Naive thymus-derived CD4-positive, alpha-beta T cell (primary cell): ENCODE measurements at regions not wholly inside any gene's neighbourhood (a gene's known extent, or its start where the extent isn't known, plus 50 kb on each side); places are given as distances from the start of the nearest gene placed in this dataset.

Source experiments
- ATAC-seq: fragments of 150-1000 bp; cut with Tn5 transposase; 2 replicates; pipeline ENCODE4 v1.10.0; 2021; ENCODE audit warnings: mild to moderate bottlenecking, moderate library complexity
- CTCF ChIA-PET: fragments of 350-600 bp; sonication (Branson Sonifier 250); formaldehyde crosslinking; loops from one replicate; lab custom pipeline; 2021; ENCODE audit warnings: antibody characterized with exemption; lab: Charles Lee
- POLR2A ChIA-PET: fragments of 350-600 bp; sonication (Branson Sonifier 250); formaldehyde crosslinking; loops from one replicate; lab custom pipeline; 2021; ENCODE audit warnings: antibody characterized with exemption, inconsistent platforms; lab: Charles Lee
- DNase-seq, 9 donors: peaks; one replicate each; pipeline versions ENCODE4 v3.0.0 to v3.0.0-alpha.2; 2020 to 2022; ENCODE audit warnings: mixed read lengths in 1 of 9
- H3K27ac ChIP-seq: one replicate; pipeline ENCODE4 v1.7.0; 2013; ENCODE audit warnings: mild to moderate bottlenecking, low read depth, low read length, moderate library complexity
- H3K27me3 ChIP-seq, 2 donors: one replicate each; pipeline ENCODE4 v1.7.0; 2013; ENCODE audit warnings: low read length in 2 of 2, mild to moderate bottlenecking in 2 of 2, moderate library complexity in 2 of 2; ENCODE audit not compliant: control insufficient read depth in 2 of 2, insufficient read depth in 2 of 2
- H3K36me3 ChIP-seq, 3 experiments: 1 replicate in 2 of 3; 2 replicates in 1 of 3; pipeline ENCODE4 v1.7.0; 2013; ENCODE audit warnings: low read length in 3 of 3, mild to moderate bottlenecking in 3 of 3, moderate library complexity in 1 of 3; ENCODE audit not compliant: insufficient read depth in 3 of 3, control insufficient read depth in 2 of 3
- H3K4me1 ChIP-seq, 2 donors: one replicate each; pipeline ENCODE4 v1.7.0; 2013; ENCODE audit warnings: low read length in 2 of 2, mild to moderate bottlenecking in 2 of 2, moderate library complexity in 1 of 2; ENCODE audit not compliant: control insufficient read depth in 2 of 2, insufficient read depth in 2 of 2
- H3K4me3 ChIP-seq: 2 replicates; pipeline ENCODE4 v1.7.0; 2013; ENCODE audit warnings: mild to moderate bottlenecking, low read length
- H3K9me3 ChIP-seq, 3 experiments: 1 replicate in 2 of 3; 2 replicates in 1 of 3; pipeline ENCODE4 v1.7.0; 2013; ENCODE audit warnings: low read length in 3 of 3; ENCODE audit not compliant: control insufficient read depth in 2 of 3
- H3K27ac Mint-ChIP-seq, 9 donors: one replicate each; pipeline ENCODE4 v1.8.0; 2020 to 2022; ENCODE audit warnings: mixed read lengths in 9 of 9, mild to moderate bottlenecking in 8 of 9, moderate library complexity in 5 of 9, inconsistent platforms in 2 of 9
- H3K27me3 Mint-ChIP-seq, 5 donors: one replicate each; pipeline ENCODE4 v1.8.0; 2021 to 2022; ENCODE audit warnings: mixed read lengths in 5 of 5, mild to moderate bottlenecking in 1 of 5
- H3K36me3 Mint-ChIP-seq, 5 donors: one replicate each; pipeline ENCODE4 v1.8.0; 2020 to 2022; ENCODE audit warnings: mixed read lengths in 5 of 5, mild to moderate bottlenecking in 3 of 5, inconsistent platforms in 1 of 5
- H3K4me1 Mint-ChIP-seq, 7 donors: one replicate each; pipeline ENCODE4 v1.8.0; 2020 to 2022; ENCODE audit warnings: mixed read lengths in 7 of 7, mild to moderate bottlenecking in 3 of 7, inconsistent platforms in 1 of 7
- H3K4me3 Mint-ChIP-seq, 10 donors: one replicate each; pipeline ENCODE4 v1.8.0; 2020 to 2022; ENCODE audit warnings: mild to moderate bottlenecking in 10 of 10, mixed read lengths in 10 of 10, moderate library complexity in 6 of 10, inconsistent platforms in 2 of 10
- H3K9me3 Mint-ChIP-seq, 11 donors: one replicate each; pipeline ENCODE4 v1.8.0; 2020 to 2022; ENCODE audit warnings: mixed read lengths in 11 of 11, mild to moderate bottlenecking in 4 of 11, inconsistent platforms in 1 of 11, moderate library complexity in 1 of 11
- intact Hi-C, 2 donors: fragments of 100-400 bp; cut with micrococcal nuclease; formaldehyde crosslinking; loops; one replicate each; pipeline ENCODE4 v1.15.1; 2023

DNA sequence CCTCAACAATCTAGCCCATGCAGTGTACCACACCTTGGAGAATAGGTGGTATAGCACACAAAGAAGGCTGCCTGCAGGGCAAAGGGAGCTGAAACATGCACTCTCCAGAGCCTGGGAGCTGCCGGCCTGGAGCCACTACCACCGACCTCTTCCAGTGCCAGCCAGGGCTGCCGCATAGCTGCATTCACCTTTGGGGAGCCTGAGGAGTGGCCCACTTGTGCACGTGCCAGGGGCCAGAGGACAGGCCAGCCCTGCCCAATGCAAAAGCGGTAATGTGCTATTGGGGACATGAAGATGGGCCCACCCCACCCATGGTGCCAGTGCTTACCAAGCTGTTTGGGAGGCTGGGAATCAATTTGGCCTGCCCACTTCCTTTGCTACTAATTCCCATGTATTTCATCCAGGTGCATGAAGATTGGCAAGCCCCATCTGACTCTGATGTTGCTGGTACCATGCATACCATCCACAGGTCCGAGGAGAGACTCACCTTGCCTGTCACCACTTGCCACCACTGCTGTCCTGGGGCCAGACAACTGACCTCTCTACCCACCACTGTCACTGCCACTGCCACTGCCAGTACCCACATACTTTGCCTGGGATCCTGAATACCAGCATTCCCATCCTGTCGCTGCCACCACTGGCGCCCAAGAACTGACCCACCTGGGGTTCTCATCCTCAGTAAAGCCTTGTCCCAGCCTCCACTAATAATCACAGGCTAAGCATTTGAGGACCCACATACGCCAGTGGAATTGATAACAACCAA is 506.9 kb downstream of the MAGEB5 start:
- Histone ChIP-seq H3K36me3 (no peaks in the 10 kb centered on the region), H3K27me3 (no peaks in the 10 kb centered on the region), H3K9me3 (no peaks in the 10 kb centered on the region), H3K4me3 (no peak overlapping the region), H3K27ac (no peak overlapping the region), H3K4me1 (no peaks in the 10 kb centered on the region)
- DNase-seq (no peak), ATAC-seq (no peak)
- Mint-ChIP-seq H3K4me3 (no peak overlapping the region), H3K27me3 (no peaks in the 10 kb centered on the region), H3K27ac (no peak overlapping the region), H3K36me3 (no peaks in the 10 kb centered on the region), H3K4me1 (no peaks in the 10 kb centered on the region), H3K9me3 (peaks cover 0 to 5% (median 0%) of the 10 kb centered on the region in 11 donors)
- CTCF ChIA-PET = no interaction called here
- POLR2A ChIA-PET = no interaction called here
- intact Hi-C loops = no loop called here

DNA sequence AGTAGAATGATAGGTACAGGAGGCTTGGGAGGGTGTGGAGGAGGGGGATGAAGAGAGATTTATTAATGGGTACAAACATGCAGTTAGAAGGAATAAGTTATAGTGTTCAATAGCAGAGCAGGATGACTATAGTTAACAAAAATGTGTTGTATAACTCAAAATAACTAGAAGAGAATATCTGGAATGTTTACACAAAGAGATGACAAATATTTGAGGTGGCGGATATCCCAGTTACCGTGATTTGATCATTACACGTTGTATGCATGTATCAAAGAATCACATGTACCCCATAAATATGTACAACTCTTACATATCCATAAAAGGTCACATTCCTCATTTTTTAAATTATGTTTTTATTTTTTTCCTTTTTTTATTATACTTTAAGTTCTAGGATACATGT is 456.6 kb downstream of the MAGEB5 start:
- no peak overlapping the region for H3K4me3 Mint-ChIP-seq
- H3K27me3 Mint-ChIP-seq = no peaks in the 10 kb centered on the region
- peaks cover 0 to 10% (median 0%) of the 10 kb centered on the region in 11 donors for H3K9me3 Mint-ChIP-seq
- intact Hi-C loops = no loop called here
- no peaks in the 10 kb centered on the region for H3K4me1 Mint-ChIP-seq
- Histone ChIP-seq H3K4me3 (no peak overlapping the region), H3K27ac (no peak overlapping the region), H3K36me3 (no peaks in the 10 kb centered on the region), H3K9me3 (no peaks in the 10 kb centered on the region), H3K27me3 (no peaks in the 10 kb centered on the region), H3K4me1 (no peaks in the 10 kb centered on the region)
- ChIA-PET CTCF (no interaction called here), POLR2A (no interaction called here)
- DNase-seq (no peak), ATAC-seq (no peak)
- no peaks in the 10 kb centered on the region for H3K36me3 Mint-ChIP-seq
- H3K27ac Mint-ChIP-seq = no peak overlapping the region

DNA sequence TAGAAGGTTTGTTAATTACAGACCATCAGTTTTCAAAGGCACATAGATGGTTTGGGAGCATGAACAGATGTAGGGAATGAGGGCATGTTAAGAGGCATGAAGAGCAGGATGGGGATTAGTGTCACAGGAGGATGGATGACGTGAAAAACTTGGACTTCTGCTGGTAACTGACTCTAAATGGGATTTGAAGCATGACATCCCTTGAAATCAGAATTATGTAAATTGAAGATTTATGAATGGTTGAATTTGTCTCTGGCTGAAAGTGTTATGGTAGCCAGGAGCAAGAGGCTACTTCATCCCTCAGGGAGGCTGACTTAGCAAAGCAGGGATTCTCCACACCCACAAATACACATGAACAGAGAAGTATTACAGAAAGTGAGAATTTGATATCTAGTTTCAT is 454.6 kb downstream of the MAGEB5 start:
- Mint-ChIP-seq H3K9me3 (peaks cover 0 to 10% (median 0%) of the 10 kb centered on the region in 11 donors), H3K4me1 (no peaks in the 10 kb centered on the region), H3K27me3 (no peaks in the 10 kb centered on the region), H3K4me3 (no peak overlapping the region), H3K27ac (no peak overlapping the region), H3K36me3 (no peaks in the 10 kb centered on the region)
- POLR2A ChIA-PET = no interaction called here
- Histone ChIP-seq H3K27ac (no peak overlapping the region), H3K36me3 (no peaks in the 10 kb centered on the region), H3K4me1 (no peaks in the 10 kb centered on the region), H3K27me3 (no peaks in the 10 kb centered on the region), H3K4me3 (no peak overlapping the region), H3K9me3 (no peaks in the 10 kb centered on the region)
- CTCF ChIA-PET = no interaction called here
- no peak for ATAC-seq
- intact Hi-C loops = no loop called here
- DNase-seq = no peak

- Histone ChIP-seq H3K4me3 (no peak overlapping the region), H3K4me1 (no peaks in the 10 kb centered on the region), H3K36me3 (no peaks in the 10 kb centered on the region), H3K27me3 (no peaks in the 10 kb centered on the region), H3K9me3 (no peaks in the 10 kb centered on the region), H3K27ac (no peak overlapping the region)
- CTCF ChIA-PET = no interaction called here
- Mint-ChIP-seq H3K9me3 (peaks cover 0 to 8% (median 0%) of the 10 kb centered on the region in 11 donors), H3K27me3 (no peaks in the 10 kb centered on the region), H3K4me3 (no peak overlapping the region), H3K36me3 (no peaks in the 10 kb centered on the region), H3K4me1 (no peaks in the 10 kb centered on the region), H3K27ac (no peak overlapping the region)
- DNase-seq (no peak), ATAC-seq (no peak)
- POLR2A ChIA-PET = no interaction called here
- intact Hi-C loops = no loop called here
Observed at GRCh38 chrX:26664919-26665318, 448.9 kb downstream of the MAGEB5 start.

GRCh38 chrX:26653050-26653449 is 437.1 kb downstream of the MAGEB5 start:
- Histone ChIP-seq H3K27ac (no peak overlapping the region), H3K27me3 (no peaks in the 10 kb centered on the region), H3K9me3 (peaks cover 0 to 7% (median 0%) of the 10 kb centered on the region in 3 experiments), H3K4me3 (no peak overlapping the region), H3K4me1 (no peaks in the 10 kb centered on the region), H3K36me3 (no peaks in the 10 kb centered on the region)
- H3K4me1 Mint-ChIP-seq = no peaks in the 10 kb centered on the region
- ChIA-PET CTCF (no interaction called here), POLR2A (no interaction called here)
- ATAC-seq = no peak
- no peaks in the 10 kb centered on the region for H3K36me3 Mint-ChIP-seq
- no peaks in the 10 kb centered on the region for H3K27me3 Mint-ChIP-seq
- intact Hi-C loops = loop anchor here in 1 of 2 donors (2.0 to 5.0 kb wide), 2 partner anchors 534 to 684 kb away; no protein-coding TSS in a partner anchor
- DNase-seq = no peak
- H3K4me3 Mint-ChIP-seq = no peak overlapping the region
- H3K9me3 Mint-ChIP-seq = peaks cover 0 to 33% (median 3%) of the 10 kb centered on the region in 11 donors
- H3K27ac Mint-ChIP-seq = no peak overlapping the region

DNA sequence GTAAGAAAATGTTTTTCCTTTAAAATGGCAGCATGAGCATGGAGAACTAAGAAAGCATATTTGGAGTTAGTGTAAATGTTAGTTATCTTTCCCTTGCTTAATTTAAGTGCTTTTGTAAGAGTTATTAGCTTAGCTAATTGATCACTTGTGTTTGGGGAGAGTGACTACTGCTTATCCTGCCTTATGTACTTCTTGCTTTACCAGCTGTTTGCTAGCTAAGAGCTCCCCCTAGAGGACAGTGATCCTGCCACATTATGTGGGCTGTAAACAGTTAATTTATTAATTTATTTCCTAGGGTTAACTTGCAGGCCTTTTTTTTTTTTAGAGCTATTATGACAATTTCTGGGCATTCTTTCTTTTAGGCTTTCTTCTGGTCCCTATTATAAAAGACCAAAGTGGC is 435.8 kb downstream of the MAGEB5 start:
- Histone ChIP-seq H3K4me3 (no peak overlapping the region), H3K9me3 (peaks cover 0 to 7% (median 0%) of the 10 kb centered on the region in 3 experiments), H3K27me3 (no peaks in the 10 kb centered on the region), H3K36me3 (no peaks in the 10 kb centered on the region), H3K27ac (no peak overlapping the region), H3K4me1 (no peaks in the 10 kb centered on the region)
- no peaks in the 10 kb centered on the region for H3K27me3 Mint-ChIP-seq
- no peaks in the 10 kb centered on the region for H3K4me1 Mint-ChIP-seq
- H3K36me3 Mint-ChIP-seq = no peaks in the 10 kb centered on the region
- POLR2A ChIA-PET = no interaction called here
- H3K27ac Mint-ChIP-seq = no peak overlapping the region
- no peak for ATAC-seq
- intact Hi-C loops = loop anchor here in 1 of 2 donors (2.0 to 5.0 kb wide), 2 partner anchors 535 to 686 kb away; no protein-coding TSS in a partner anchor
- H3K4me3 Mint-ChIP-seq = no peak overlapping the region
- DNase-seq = no peak
- CTCF ChIA-PET = no interaction called here
- H3K9me3 Mint-ChIP-seq = peaks cover 0 to 33% (median 3%) of the 10 kb centered on the region in 11 donors

DNA sequence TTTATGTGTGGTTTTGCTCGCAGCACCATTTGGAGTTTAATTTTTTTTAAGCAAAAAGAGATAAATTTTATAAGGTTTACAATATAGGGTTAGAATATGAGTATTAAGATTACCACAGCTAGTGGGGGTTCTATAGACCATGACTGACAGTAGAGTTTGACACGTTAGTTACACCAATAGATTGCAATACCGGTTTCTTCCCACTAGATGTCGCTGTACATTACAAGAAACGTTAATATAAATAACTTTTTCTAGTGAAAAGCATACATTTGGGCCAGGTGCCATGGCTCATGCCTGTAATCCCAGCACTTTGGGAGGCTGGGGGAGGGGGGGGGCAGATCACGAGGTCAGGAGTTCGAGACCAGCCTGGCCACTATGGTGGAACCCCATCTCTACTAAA is 433.6 kb downstream of the MAGEB5 start:
- intact Hi-C loops = no loop called here
- H3K27ac ChIP-seq = no peak overlapping the region
- ATAC-seq (no peak), DNase-seq (peak in 6 of 9 donors; percentile 0 to 17 (median 6))
- ChIA-PET CTCF (no interaction called here), POLR2A (no interaction called here)
- Mint-ChIP-seq H3K27ac (no peak overlapping the region), H3K4me3 (no peak overlapping the region), H3K4me1 (no peaks in the 10 kb centered on the region), H3K9me3 (peaks cover 0 to 27% (median 6%) of the 10 kb centered on the region in 11 donors), H3K36me3 (no peaks in the 10 kb centered on the region), H3K27me3 (no peaks in the 10 kb centered on the region)
- H3K9me3 ChIP-seq = peaks cover 0 to 7% (median 0%) of the 10 kb centered on the region in 3 experiments
- no peaks in the 10 kb centered on the region for H3K27me3 ChIP-seq
- no peak overlapping the region for H3K4me3 ChIP-seq
- H3K4me1 ChIP-seq = no peaks in the 10 kb centered on the region
- no peaks in the 10 kb centered on the region for H3K36me3 ChIP-seq
